DMS79 treated with DMSO at 0.1 percent for 48 hours (cell line): ENCODE measurements at regions not wholly inside any gene's neighbourhood (a gene's known extent, or its start where the extent isn't known, plus 50 kb on each side); places are given as distances from the start of the nearest gene placed in this dataset.
"Not testable (repeated sequence)": the region's sequence is repeated elsewhere in the genome, so short reads cannot be mapped to it uniquely, and the experiment has no call there.

Experiments used
- DNase-seq: peaks from one replicate; lab custom pipeline; 2025; lab: John Stamatoyannopoulos, UW

DNA sequence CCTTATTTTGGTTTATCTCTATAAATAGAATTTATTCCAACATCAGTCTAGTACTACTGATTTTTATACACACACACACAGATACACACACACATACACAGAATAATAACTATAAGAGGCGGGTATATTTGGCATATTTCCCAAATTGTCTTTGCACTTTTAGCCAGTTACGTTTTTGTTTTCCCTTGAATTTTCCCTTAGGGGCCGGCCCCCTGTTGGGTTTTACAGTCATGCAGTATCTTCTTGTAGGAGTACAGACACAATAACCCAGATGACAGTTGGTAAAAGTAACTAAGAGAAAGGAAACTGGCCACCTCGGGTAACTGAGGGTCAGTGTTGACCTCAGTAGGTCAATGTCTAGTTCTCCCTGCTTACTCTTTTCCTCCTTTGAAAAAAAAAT lies 50.9 kb downstream of the DISP1 start:
- no peak for DNase-seq

DNA sequence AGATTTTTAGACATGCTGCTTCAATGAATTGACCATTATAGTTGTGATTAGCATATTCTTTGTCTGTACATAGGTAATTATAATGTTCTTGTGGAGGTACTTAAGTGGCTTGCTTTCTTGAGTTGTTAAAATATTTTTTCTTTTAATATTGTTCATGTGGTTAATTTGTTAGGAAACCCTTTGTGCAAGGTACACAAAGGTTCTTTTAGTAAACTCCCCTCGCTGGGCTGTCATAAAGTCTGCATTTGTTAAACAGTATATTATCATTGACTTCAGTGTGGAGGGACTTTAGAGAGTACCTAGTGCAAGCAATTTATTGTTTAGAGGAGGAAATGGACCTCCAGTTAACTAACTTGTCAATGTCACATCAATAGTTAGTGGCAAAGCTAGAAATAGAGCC lies 52.5 kb downstream of the DISP1 start:
- no peak for DNase-seq

DNA sequence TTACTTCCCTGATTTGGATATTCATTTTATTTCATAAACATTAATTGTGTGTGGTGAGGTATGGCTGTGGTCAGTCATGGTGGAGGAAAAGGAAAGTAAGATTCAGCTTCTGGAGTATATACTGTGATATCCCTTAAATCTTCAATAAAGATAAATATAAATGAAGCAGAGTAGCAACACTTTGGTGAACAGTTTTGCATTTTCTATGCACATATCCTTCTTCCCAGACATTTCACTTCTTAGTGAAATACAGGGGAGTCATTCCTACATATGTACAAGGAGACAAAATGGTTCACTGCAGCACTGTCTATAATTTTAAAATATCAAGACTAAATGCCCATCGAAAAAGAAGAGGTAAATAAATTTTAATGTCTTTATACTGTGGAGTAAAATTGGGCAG lies 61.3 kb downstream of the DISP1 start:
- no peak for DNase-seq

DNA sequence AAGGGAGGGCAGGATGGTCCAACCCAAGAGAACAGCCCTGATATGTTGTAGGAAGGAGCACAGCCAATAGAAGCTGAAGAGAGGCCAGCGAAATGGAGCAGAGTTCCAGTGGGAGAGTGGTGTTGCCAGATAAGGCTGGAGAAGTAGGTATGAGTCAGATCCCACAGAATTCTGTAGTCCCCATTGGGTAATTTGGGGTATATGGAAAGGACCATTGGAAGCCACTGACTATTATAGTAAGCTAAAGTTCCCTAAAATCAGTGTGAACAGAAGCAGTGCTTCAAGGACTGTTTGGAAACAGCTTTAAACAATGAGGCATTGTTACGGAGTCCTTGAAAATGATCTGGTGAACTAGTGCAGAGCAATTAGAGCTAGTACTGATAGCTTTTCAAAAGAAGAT lies 63.0 kb downstream of the DISP1 start:
- no peak for DNase-seq

GRCh38 chr1:222880587-222880986 lies 65.7 kb downstream of the DISP1 start:
- no peak for DNase-seq

DNA sequence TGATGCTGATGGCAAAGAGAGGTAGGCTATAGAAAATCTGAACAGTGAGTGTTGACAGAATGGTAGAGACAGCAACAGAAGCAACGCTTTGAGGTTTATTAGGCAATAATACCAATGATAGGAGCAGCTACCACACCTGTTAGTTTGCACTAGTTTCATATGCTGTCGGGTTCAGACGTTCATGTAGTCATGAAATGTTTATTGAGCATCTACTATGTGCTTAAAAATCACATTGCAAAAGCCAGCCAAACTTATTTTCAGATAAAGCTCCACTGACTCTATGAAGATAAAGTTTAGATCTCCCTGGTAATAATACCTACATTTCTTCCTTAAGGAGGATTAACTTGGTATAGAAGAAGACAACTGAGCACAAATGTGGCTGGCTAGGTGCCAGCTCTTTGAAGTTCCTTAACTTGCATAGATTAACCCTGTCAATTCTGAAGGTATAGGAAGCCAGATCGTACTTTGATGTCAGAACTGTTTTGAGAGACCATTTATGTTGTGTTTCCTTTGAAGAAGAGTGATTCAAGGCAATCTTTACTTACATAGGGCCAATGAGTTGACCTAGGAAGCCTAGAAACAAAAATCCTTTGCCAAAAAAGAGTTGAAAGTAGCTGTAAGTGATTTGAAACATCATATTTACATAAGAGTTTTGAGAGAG lies 71.5 kb downstream of the DISP1 start:
- no peak for DNase-seq

DNA sequence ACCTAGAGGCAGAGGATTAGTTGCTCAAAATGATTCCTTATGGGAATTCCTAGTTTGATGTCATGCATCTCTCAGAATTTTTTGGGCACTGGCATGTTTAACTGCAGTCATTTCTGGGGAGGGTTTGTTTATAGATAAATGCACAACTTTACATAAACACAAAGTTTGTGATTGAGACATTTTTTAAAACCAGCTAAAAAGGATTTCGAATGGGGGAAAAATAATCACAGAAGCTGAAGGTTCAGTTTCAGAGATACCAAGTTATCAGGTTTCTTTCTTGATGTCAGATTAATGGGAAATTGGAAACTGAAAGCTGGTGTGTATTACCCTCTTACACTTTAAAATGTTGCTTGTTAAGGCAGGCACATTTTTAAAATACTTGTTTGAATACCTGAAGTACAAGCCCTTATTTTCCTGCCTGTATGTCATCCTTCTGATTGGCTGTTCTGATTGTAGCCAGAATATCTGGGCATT lies 72.1 kb downstream of the DISP1 start:
- DNase-seq: no peak

GRCh38 chr1:222889440-222889839 lies 74.6 kb downstream of the DISP1 start:
- no peak for DNase-seq

GRCh38 chr1:222890716-222891115 lies 75.9 kb downstream of the DISP1 start:
- DNase-seq: no peak

DNA sequence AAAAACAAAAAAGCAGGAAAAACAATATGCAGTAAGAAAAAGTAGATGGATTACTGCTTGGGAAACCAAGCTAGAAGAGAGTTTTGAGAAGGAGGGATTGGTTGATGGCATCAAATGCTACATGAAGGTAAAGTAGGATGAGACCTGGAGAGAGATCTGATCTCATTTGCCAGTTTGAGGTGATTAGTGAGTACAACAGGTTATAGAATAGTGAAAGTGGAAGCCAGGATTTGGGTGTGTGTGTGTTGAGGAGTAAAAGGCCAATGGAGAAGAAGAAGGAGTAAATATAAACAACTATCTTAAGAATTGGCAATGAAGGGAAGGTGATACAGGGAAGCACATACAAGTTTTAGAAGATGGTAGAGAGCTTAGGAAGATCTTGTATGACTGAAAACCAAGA lies 76.7 kb downstream of the DISP1 start:
- no peak for DNase-seq

DNA sequence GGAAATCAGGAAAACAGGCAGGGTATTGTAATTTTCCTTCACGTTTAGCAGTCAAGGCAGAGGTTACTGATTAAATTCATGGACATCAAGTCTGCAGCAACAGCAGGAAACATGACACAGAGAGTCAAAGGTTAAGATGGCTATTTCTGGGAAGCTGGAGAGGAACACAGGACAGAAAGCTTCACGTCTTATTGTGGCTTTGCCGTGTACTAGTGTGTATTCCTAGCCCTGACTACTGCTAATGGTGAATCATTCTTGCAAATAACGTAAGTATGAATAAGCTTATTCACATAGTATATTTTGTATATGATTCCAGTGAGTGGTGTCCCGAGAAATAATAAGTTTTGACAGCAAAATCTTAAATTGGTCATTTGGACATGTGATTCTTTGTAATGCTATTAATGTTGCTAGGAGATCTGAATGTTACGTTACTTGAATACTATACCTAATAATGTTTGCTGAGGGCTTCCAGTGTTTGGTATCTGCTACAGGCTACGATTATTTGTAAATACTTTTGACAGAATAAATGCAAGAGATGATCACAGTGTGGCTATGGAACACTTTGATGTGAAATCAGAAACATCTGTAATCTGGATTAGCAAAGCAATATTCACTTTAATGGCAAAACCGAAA lies 77.4 kb downstream of the DISP1 start:
- no peak for DNase-seq

GRCh38 chr1:222893255-222893654 lies 78.4 kb downstream of the DISP1 start:
- no peak for DNase-seq

DNA sequence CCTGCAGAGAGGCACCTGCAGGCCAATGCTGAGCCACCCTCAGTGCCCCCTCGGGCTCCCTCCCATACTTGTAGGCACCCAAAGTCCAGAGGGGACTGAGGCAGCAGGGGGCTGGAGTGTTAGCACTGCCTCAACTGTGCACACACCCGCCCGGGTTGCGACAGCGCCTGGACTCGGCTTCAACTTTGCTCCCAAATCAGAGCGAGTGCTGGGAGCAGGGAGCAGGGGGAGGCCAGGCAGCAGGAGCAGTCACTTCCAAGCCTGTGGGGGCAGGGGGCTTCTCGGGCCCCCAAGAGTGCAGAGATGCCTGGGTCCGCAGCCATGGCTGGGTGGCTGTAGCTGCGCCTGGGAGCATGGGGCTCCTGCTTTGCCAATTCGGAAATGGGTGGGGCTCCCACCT lies 79.5 kb downstream of the DISP1 start:
- DNase-seq: no peak

DNA sequence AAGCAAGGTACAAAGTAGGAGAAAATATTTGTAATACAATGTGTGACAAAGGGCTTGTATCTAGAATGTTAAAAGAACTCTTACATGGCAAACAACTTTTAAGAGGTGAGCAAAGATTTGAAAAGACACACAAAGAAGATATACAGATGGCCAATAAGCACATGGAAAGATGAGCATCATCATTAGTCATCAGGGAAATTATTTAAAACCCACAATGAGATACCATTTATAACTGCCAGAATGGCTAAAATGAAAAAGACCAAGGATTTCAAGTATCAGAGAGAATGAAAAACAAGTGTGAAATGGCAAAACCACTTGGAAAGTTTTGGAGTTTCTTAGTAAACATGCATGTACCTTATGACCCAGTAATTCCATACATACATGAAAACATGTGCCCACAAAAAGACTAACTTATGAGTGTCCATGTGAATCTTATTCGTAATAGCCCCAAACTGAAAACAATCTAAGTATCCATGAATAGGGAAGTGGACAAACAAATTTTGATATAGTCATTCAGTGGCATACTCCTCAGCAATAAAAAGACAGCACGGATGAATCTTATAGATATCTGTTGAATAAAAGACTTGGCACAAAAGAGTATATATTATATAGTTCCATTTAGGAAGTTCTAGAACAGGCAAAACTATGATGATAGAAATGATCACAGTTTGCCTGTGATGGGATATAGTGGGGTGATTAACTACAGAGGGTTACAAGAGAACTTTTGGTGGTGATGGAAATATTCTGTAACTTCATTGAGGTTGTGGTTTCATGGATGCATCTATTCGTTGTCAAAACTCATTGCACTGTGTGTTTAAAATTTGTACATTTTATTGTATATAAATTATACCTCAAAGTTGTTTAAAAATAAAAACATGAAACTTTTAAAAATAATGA lies 82.0 kb downstream of the DISP1 start:
- DNase-seq: no peak

DNA sequence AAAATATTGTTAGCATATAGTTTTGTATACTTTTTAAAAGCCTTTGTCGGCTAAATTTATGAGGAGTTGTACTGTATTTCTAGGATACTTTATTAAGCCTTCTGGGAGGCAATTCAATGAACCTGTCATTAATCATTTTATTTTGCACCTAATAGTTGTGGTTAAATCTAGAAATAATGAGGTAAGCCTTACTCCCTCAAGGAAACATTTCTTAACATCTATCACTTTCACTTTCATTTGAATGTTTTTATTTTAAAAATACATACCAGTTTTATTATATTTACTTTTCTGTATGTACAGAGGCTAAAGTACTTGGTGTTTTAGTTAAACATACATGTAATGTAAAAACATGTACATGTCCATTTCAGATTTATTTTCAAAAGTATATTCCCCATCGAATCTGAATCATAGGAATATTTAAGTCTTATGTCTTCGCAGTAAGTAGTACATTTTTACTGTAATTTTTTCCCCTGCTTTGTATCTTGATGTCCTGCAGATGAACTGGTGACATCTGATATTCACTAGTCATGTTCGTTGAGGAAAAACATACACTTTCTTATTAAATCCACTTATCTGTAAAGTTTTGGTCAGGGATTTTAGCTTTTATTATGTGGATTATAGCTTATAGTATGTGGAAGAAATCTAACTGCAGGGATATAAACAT lies 82.8 kb downstream of the DISP1 start:
- no peak for DNase-seq

DNA sequence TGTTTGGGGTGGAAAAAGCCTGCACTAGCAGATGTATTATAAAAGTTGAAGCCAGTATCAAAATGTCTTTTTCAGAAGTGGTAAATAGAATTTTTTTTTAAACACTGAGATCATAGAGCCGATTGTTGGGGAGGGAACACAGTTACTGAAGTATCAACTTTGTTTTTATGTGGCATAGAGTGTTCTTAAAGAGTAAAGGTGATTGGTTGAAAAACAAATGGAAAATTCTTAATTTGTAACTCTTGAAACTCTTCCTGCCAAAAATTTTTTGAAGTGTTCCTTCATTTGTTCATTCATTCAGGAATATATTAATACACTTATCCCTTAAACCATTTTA lies 83.3 kb downstream of the DISP1 start:
- DNase-seq: no peak

GRCh38 chr1:222899471-222899870 lies 84.6 kb downstream of the DISP1 start:
- DNase-seq: no peak

DNA sequence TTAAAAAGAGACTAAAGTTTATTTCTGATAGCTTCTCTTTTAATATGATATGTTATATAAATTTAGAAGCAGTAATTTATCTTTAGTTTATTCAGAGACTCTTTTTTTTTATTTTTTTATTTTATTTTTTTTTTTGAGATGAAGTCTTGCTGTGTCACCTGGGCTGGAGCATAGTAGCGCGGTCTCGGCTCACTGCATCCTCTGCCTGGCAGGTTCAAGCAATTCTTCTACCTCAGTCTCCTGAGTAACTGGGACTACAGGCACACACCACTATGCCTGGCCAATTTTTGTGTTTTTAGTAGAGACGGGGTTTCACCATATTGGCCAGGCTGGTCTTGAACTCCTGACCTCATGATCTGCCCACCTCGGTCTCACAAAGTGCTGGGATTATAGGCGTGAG lies 89.6 kb downstream of the DISP1 start:
- no peak for DNase-seq

DNA sequence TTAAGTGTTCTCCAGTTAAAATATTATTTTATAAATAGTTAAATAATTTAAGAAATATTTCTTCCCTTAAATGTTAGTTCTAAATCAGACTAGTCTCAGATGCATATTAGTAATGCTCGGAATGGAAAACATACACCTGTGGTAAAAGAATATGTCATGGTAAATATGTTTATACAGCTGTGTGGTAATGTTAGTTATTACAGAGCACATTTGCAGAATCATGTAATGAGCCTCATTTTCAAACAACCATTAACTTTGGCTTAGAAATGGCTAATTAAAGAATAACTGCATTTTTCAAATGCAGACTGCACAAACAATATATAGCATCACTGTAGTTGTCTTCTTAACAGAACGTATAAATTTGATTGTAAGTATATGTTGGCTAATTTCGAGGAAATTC lies 90.3 kb downstream of the DISP1 start:
- DNase-seq: no peak

- not testable (repeated sequence) for DNase-seq
These were observed 91.5 kb downstream of the DISP1 start for GRCh38 chr1:222906271-222906739.

DNA sequence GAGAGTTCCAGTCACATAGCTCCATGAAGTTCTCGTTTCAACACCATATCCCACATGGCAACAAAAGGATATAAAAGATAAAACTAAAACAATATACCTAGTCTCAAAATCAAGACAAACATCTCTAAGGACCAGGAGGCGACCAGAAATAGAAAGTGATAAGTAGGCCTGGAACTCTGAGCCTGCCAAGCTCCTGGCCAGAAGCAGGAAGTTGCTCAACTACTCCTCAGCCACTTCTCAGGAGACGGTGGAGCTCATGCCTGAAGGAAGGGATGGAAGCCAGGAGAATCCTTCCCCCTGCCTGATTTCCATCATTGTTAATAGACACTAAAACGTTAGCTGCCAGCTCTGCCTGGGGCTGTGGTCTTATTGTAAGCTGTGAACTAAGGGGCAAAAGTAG lies 94.7 kb downstream of the DISP1 start:
- no peak for DNase-seq

- no peak for DNase-seq
These were observed 95.9 kb downstream of the DISP1 start for GRCh38 chr1:222910699-222911098.
